ENCODE measurements at regions not wholly inside any gene's neighbourhood (a gene's known extent, or its start where the extent isn't known, plus 50 kb on each side); places are given as distances from the start of the nearest gene placed in this dataset.

GRCh38 chr9:82799286-82799685, 263.7 kb downstream of the RASEF start (continued):
- TF ChIP-seq ATF3 (IDR thresholded peaks at IDR 0.05): no peak
- no peak for TF ChIP-seq SRF (IDR thresholded peaks at IDR 0.05; ENCODE audit: low read depth)
- no peak for TF ChIP-seq ELF1 (IDR thresholded peaks at IDR 0.05; ENCODE audit: borderline replicate concordance, low read depth)
- no peak for TF ChIP-seq EGR1 (IDR thresholded peaks at IDR 0.05; ENCODE audit: low read depth)
- TF ChIP-seq YY1 (IDR thresholded peaks at IDR 0.05; ENCODE audit: extremely low read depth, insufficient replicate concordance, low read depth, low read length): no peak
- TF ChIP-seq FOSL1 (IDR thresholded peaks at IDR 0.05; ENCODE audit: low read depth): no peak
- TF ChIP-seq MAX (IDR thresholded peaks at IDR 0.05): no peak

GRCh38 chr9:82805027-82805426, 257.9 kb downstream of the RASEF start:
- ChIA-PET POLR2A (no interaction called here), RAD21 (ENCODE audit: low non-redundant PET in 1 of 2, low total read pairs in 2 of 2, uncharacterized antibody in 2 of 2, unreplicated experiment in 2 of 2) (no interaction called here), CTCF (no interaction called here)
- intact Hi-C loops (cut with micrococcal nuclease): no loop called here
- H3K4me1 ChIP-seq (ENCODE audit: control insufficient read depth in 1 of 2, insufficient read depth in 2 of 2, low read length in 2 of 2): no peaks in the 10 kb centered on the region
- ATAC-seq (no peak), DNase-seq (ENCODE audit: low read depth, low spot score) (no peak)
- H3K9ac ChIP-seq (ENCODE audit: low read length): no peak overlapping the region
- H3K27me3 ChIP-seq (ENCODE audit: insufficient read depth, low read length): no peaks in the 10 kb centered on the region
- no peak overlapping the region for H3K4me3 ChIP-seq (replicated peaks in 1 of 2; ENCODE audit: low read depth in 1 of 2, low read length in 2 of 2)
- no peaks in the 10 kb centered on the region for H3K9me2 ChIP-seq (ENCODE audit: insufficient read depth)
- no peaks in the 10 kb centered on the region for H4K20me1 ChIP-seq (ENCODE audit: insufficient read depth)
- no peak overlapping the region for H2AFZ ChIP-seq (ENCODE audit: low read depth, low read length, poor library complexity, severe bottlenecking)
- no peaks in the 10 kb centered on the region for H3K36me3 ChIP-seq (ENCODE audit: control insufficient read depth in 1 of 2, insufficient read depth in 2 of 2, low read length in 2 of 2)
- no peaks in the 10 kb centered on the region for H3K79me2 ChIP-seq (ENCODE audit: insufficient read depth, low read length)
- BruUV-seq (replicated peaks): no TSS peak
- peaks cover 0 to 9% of the 10 kb centered on the region in 2 experiments; a peak in 1 of 4 replicates for H3K9me3 ChIP-seq (ENCODE audit: control insufficient read depth in 1 of 2, insufficient read depth in 1 of 2, low read depth in 1 of 2, low read length in 2 of 2)
- no peak overlapping the region for H3K27ac ChIP-seq (ENCODE audit: low read depth, low read length)
- H3K4me2 ChIP-seq (ENCODE audit: low read length): no peak overlapping the region
- TF ChIP-seq MAX (IDR thresholded peaks at IDR 0.05) (no peak), SIN3A (IDR thresholded peaks at IDR 0.05; ENCODE audit: low read depth) (no peak), ZNF274 (IDR thresholded peaks at IDR 0.05; ENCODE audit: low read depth, low read length) (no peak), CEBPB (IDR thresholded peaks at IDR 0.05; ENCODE audit: low read depth) (no peak), EZH2 (IDR thresholded peaks at IDR 0.05) (no peak), JUND (IDR thresholded peaks at IDR 0.05) (no peak), YY1 (IDR thresholded peaks at IDR 0.05; ENCODE audit: extremely low read depth, insufficient replicate concordance, low read depth, low read length) (no peak), CTCF (IDR thresholded peaks at IDR 0.05 in 2 of 3, conservative IDR thresholded peaks at IDR 0.05 in 1 of 3; ENCODE audit: borderline replicate concordance in 1 of 3, insufficient read depth in 1 of 3, low read depth in 2 of 3, low read length in 2 of 3) (no peak), SRF (IDR thresholded peaks at IDR 0.05; ENCODE audit: low read depth) (no peak), CBX3 (IDR thresholded peaks at IDR 0.05; ENCODE audit: low read depth) (no peak), ATF3 (IDR thresholded peaks at IDR 0.05) (no peak), FOSL1 (IDR thresholded peaks at IDR 0.05; ENCODE audit: low read depth) (no peak), EGR1 (IDR thresholded peaks at IDR 0.05; ENCODE audit: low read depth) (no peak), EZH2phosphoT487 (IDR thresholded peaks at IDR 0.05; ENCODE audit: borderline replicate concordance) (no peak)
